ENCODE measurements at regions not wholly inside any gene's neighbourhood (a gene's known extent, or its start where the extent isn't known, plus 50 kb on each side); places are given as distances from the start of the nearest gene placed in this dataset.

GRCh38 chr20:19909725-19910124 lies 107.4 kb upstream of the NAA20 start:
- no peak overlapping the region for H3K4me3 ChIP-seq (ENCODE audit: low read length)
- no peaks in the 10 kb centered on the region for H4K20me1 ChIP-seq (ENCODE audit: insufficient read depth, low read length)
- H3K4me1 ChIP-seq (ENCODE audit: low read length) = peaks cover 20% of the 10 kb centered on the region
- H3K27me3 ChIP-seq (ENCODE audit: low read depth, low read length) = no peaks in the 10 kb centered on the region
- H3K4me2 ChIP-seq (ENCODE audit: low read length) = no peak overlapping the region
- no peak for TF ChIP-seq CTCF (IDR thresholded peaks at IDR 0.05; ENCODE audit: low read depth, low read length)
- no peak for TF ChIP-seq EZH2phosphoT487 (IDR thresholded peaks at IDR 0.05; ENCODE audit: low read depth)
- no peak overlapping the region for H3K9ac ChIP-seq (ENCODE audit: low read length)
- H2AFZ ChIP-seq (ENCODE audit: low read depth, low read length) = no peak overlapping the region
- H3K36me3 ChIP-seq (replicated peaks; ENCODE audit: low read depth, low read length) = no peaks in the 10 kb centered on the region
- no peaks in the 10 kb centered on the region for H3K9me3 ChIP-seq (ENCODE audit: insufficient read depth, low read length)
- H3K27ac ChIP-seq (ENCODE audit: low read length) = no peak overlapping the region
- no peaks in the 10 kb centered on the region for H3K79me2 ChIP-seq (ENCODE audit: low read length)

GRCh38 chr20:19911810-19912382 lies 105.3 kb upstream of the NAA20 start:
- no peaks in the 10 kb centered on the region for H3K27me3 ChIP-seq (ENCODE audit: low read depth, low read length)
- H3K27ac ChIP-seq (ENCODE audit: low read length) = no peak overlapping the region
- H3K36me3 ChIP-seq (replicated peaks; ENCODE audit: low read depth, low read length) = no peaks in the 10 kb centered on the region
- no peaks in the 10 kb centered on the region for H3K79me2 ChIP-seq (ENCODE audit: low read length)
- H4K20me1 ChIP-seq (ENCODE audit: insufficient read depth, low read length) = no peaks in the 10 kb centered on the region
- no peak overlapping the region for H2AFZ ChIP-seq (ENCODE audit: low read depth, low read length)
- H3K9me3 ChIP-seq (ENCODE audit: insufficient read depth, low read length) = no peaks in the 10 kb centered on the region
- H3K9ac ChIP-seq (ENCODE audit: low read length) = no peak overlapping the region
- no peak for TF ChIP-seq EZH2phosphoT487 (IDR thresholded peaks at IDR 0.05; ENCODE audit: low read depth)
- H3K4me1 ChIP-seq (ENCODE audit: low read length) = peaks cover 41% of the 10 kb centered on the region
- H3K4me2 ChIP-seq (ENCODE audit: low read length) = no peak overlapping the region
- no peak overlapping the region for H3K4me3 ChIP-seq (ENCODE audit: low read length)

- H3K27ac ChIP-seq (ENCODE audit: low read length) = no peak overlapping the region
- H3K79me2 ChIP-seq (ENCODE audit: low read length) = no peaks in the 10 kb centered on the region
- TF ChIP-seq EZH2phosphoT487 (IDR thresholded peaks at IDR 0.05; ENCODE audit: low read depth) = no peak
- TF ChIP-seq CTCF (IDR thresholded peaks at IDR 0.05; ENCODE audit: low read depth, low read length) = no peak
- H3K9ac ChIP-seq (ENCODE audit: low read length) = no peak overlapping the region
- H4K20me1 ChIP-seq (ENCODE audit: insufficient read depth, low read length) = no peaks in the 10 kb centered on the region
- no peak overlapping the region for H2AFZ ChIP-seq (ENCODE audit: low read depth, low read length)
- H3K4me1 ChIP-seq (ENCODE audit: low read length) = peaks cover 55% of the 10 kb centered on the region
- H3K9me3 ChIP-seq (ENCODE audit: insufficient read depth, low read length) = no peaks in the 10 kb centered on the region
- H3K4me3 ChIP-seq (ENCODE audit: low read length) = no peak overlapping the region
- H3K4me2 ChIP-seq (ENCODE audit: low read length) = no peak overlapping the region
- H3K36me3 ChIP-seq (replicated peaks; ENCODE audit: low read depth, low read length) = no peaks in the 10 kb centered on the region
- no peaks in the 10 kb centered on the region for H3K27me3 ChIP-seq (ENCODE audit: low read depth, low read length)
Observed at GRCh38 chr20:19913349-19913748, 103.8 kb upstream of the NAA20 start.

- H3K79me2 ChIP-seq (ENCODE audit: low read length) = no peaks in the 10 kb centered on the region
- H3K9me3 ChIP-seq (ENCODE audit: insufficient read depth, low read length) = no peaks in the 10 kb centered on the region
- no peak overlapping the region for H2AFZ ChIP-seq (ENCODE audit: low read depth, low read length)
- 0 out of 2 replicates have a peak overlapping the region, but pooled peaks have one; percentile 51 for H3K4me3 ChIP-seq (ENCODE audit: low read length)
- H3K4me2 ChIP-seq (ENCODE audit: low read length) = peak overlapping the region; percentile 78
- H3K9ac ChIP-seq (ENCODE audit: low read length) = peak overlapping the region; percentile 63; the same call in 1 of the 2 replicates
- H3K27me3 ChIP-seq (ENCODE audit: low read depth, low read length) = no peaks in the 10 kb centered on the region
- H3K27ac ChIP-seq (ENCODE audit: low read length) = peak overlapping the region; percentile 88
- H3K36me3 ChIP-seq (replicated peaks; ENCODE audit: low read depth, low read length) = no peaks in the 10 kb centered on the region
- H4K20me1 ChIP-seq (ENCODE audit: insufficient read depth, low read length) = no peaks in the 10 kb centered on the region
- TF ChIP-seq EZH2phosphoT487 (IDR thresholded peaks at IDR 0.05; ENCODE audit: low read depth) = no peak
- no peak for TF ChIP-seq CTCF (IDR thresholded peaks at IDR 0.05; ENCODE audit: low read depth, low read length)
- peaks cover 59% of the 10 kb centered on the region for H3K4me1 ChIP-seq (ENCODE audit: low read length)
Observed at GRCh38 chr20:19913927-19914614, 103.1 kb upstream of the NAA20 start.
